GM12878 (cell line): ENCODE measurements at regions not wholly inside any gene's neighbourhood (a gene's known extent, or its start where the extent isn't known, plus 50 kb on each side); places are given as distances from the start of the nearest gene placed in this dataset.

Experiments used
- ATAC-seq: fragments of 200-7000 bp; cut with Tn5 transposase; 3 replicates; pipeline ENCODE4 v1.9.1; 2020; ENCODE audit warnings: mild to moderate bottlenecking, moderate library complexity
- BruUV-seq: library from RNA; stranded (reverse); fragments of 400-500 nt; replicated peaks from 2 replicates; lab custom pipeline; 2021; lab: Mats Ljungman, UMichigan
- CTCF ChIA-PET: fragments of 300-600 bp; sonication (Branson Sonifier 250); formaldehyde crosslinking; extraction: SDS; loops from one replicate; lab custom pipeline; 2021; ENCODE audit warnings: inconsistent platforms; lab: Yijun Ruan, JAX
- POLR2A ChIA-PET: fragments of 350-600 bp; formaldehyde crosslinking; extraction: SDS; loops from one replicate; lab custom pipeline; 2021; ENCODE audit warnings: inconsistent platforms; lab: Charles Lee
- RAD21 ChIA-PET: fragments of 300-600 bp; sonication (Branson Sonifier 250); formaldehyde crosslinking; loops from one replicate; lab custom pipeline; 2023; ENCODE audit warnings: antibody characterized with exemption; ENCODE audit not compliant: unreplicated experiment; lab: Charles Lee
- SMC1A ChIA-PET: fragments of 300-600 bp; sonication (Branson Sonifier 250); formaldehyde crosslinking; loops from one replicate; lab custom pipeline; 2023; ENCODE audit not compliant: unreplicated experiment, uncharacterized antibody; lab: Charles Lee
- DNase-seq: peaks from one replicate; pipeline ENCODE4 v3.0.0-alpha.2; 2011; ENCODE audit warnings: low read depth, low spot score
- FAIRE-seq: peaks from 3 replicates; lab custom pipeline; 2011; peaks lifted over from hg19 to GRCh38; lab: Jason Lieb, UNC
- H2AFZ ChIP-seq: 2 replicates; pipeline ENCODE4 v1.6.0; 2011; ENCODE audit warnings: low read depth, low read length, control low read depth; ENCODE audit not compliant: control insufficient read depth
- H3K27ac ChIP-seq: 2 replicates; pipeline ENCODE4 v1.5.1; 2011; ENCODE audit warnings: control low read depth; ENCODE audit not compliant: control insufficient read depth, insufficient read depth
- H3K27me3 ChIP-seq, 2 experiments: replicated peaks in 1 of 2; 2 replicates each; pipeline versions ENCODE4 v1.6.0 to v1.6.1; 2011; ENCODE audit warnings: low read length in 1 of 2; ENCODE audit not compliant: control insufficient read depth in 2 of 2, insufficient read depth in 2 of 2
- H3K36me3 ChIP-seq, 2 experiments: 2 replicates each; pipeline ENCODE4 v1.5.1; 2011; ENCODE audit warnings: low read length in 1 of 2; ENCODE audit not compliant: control insufficient read depth in 2 of 2, insufficient read depth in 2 of 2
- H3K4me1 ChIP-seq: 2 replicates; pipeline ENCODE4 v1.6.1; 2011; ENCODE audit warnings: mild to moderate bottlenecking, low read length, moderate library complexity, mixed read lengths; ENCODE audit not compliant: control insufficient read depth, insufficient read depth
- H3K4me2 ChIP-seq: 2 replicates; pipeline ENCODE4 v1.6.0; 2011; ENCODE audit warnings: control low read depth; ENCODE audit not compliant: control insufficient read depth, insufficient read depth
- H3K4me3 ChIP-seq: fragments of 200-600 bp; sonication (generic); 2 replicates; pipeline ENCODE4 v1.5.1; 2016
- H3K79me2 ChIP-seq: 2 replicates; pipeline ENCODE4 v1.6.0; 2011; ENCODE audit warnings: low read length; ENCODE audit not compliant: control insufficient read depth, insufficient read depth
- H3K9ac ChIP-seq: 2 replicates; pipeline ENCODE4 v1.8.0; 2011; ENCODE audit warnings: low read length, control low read depth, mixed read lengths; ENCODE audit not compliant: control insufficient read depth, insufficient read depth
- H3K9me3 ChIP-seq: replicated peaks from 3 replicates; pipeline ENCODE4 v1.5.1; 2011; ENCODE audit warnings: mild to moderate bottlenecking, low read length; ENCODE audit not compliant: control insufficient read depth, insufficient read depth
- H4K20me1 ChIP-seq: 2 replicates; pipeline ENCODE4 v1.6.0; 2011; ENCODE audit not compliant: control insufficient read depth, insufficient read depth
- ATF7 ChIP-seq: fragments of 450-650 bp; IDR thresholded peaks from 2 replicates; pipeline ENCODE4 v1.6.1; 2016; ENCODE audit warnings: low read depth, mild to moderate bottlenecking
- BHLHE40 ChIP-seq, 2 experiments: fragments of 450-650 bp in 1 of 2; IDR thresholded peaks; 2 replicates each; pipeline ENCODE4 v1.6.1; 2011 to 2017; ENCODE audit warnings: low read depth in 2 of 2, borderline replicate concordance in 1 of 2, improper control_type of control experiment in 1 of 2, low read length in 1 of 2, mild to moderate bottlenecking in 1 of 2
- CREB1 ChIP-seq: IDR thresholded peaks from 2 replicates; pipeline ENCODE4 v1.6.1; 2012; ENCODE audit warnings: low read depth, mild to moderate bottlenecking, inconsistent platforms
- FOXM1 ChIP-seq: IDR thresholded peaks from 2 replicates; pipeline ENCODE4 v1.6.1; 2012; ENCODE audit warnings: low read depth, mild to moderate bottlenecking, inconsistent platforms, low read length, moderate library complexity
- HCFC1 ChIP-seq: fragments of 150-350 bp; IDR thresholded peaks from 2 replicates; pipeline ENCODE4 v1.6.1; 2014; ENCODE audit warnings: low read length
- HDAC6 ChIP-seq: fragments of 200-600 bp; sonication (generic); IDR thresholded peaks from one replicate; pipeline ENCODE4 v1.8.0; 2017; ENCODE audit warnings: antibody characterized with exemption; ENCODE audit not compliant: unreplicated experiment
- HSF1 ChIP-seq: fragments of 150-350 bp; IDR thresholded peaks from 2 replicates; pipeline ENCODE4 v1.6.1; 2014; ENCODE audit warnings: mild to moderate bottlenecking, low read depth, low read length
- MEF2B ChIP-seq: fragments of 450-650 bp; IDR thresholded peaks from 2 replicates; pipeline ENCODE4 v1.6.1; 2018; ENCODE audit warnings: mild to moderate bottlenecking, moderate library complexity; ENCODE audit not compliant: partially characterized antibody, poor library complexity, severe bottlenecking
- MYB ChIP-seq: fragments of 150-350 bp; IDR thresholded peaks from 2 replicates; pipeline ENCODE4 v1.6.1; 2014; ENCODE audit warnings: mild to moderate bottlenecking, low read depth, low read length, borderline replicate concordance
- PAX5 ChIP-seq: IDR thresholded peaks from 2 replicates; pipeline ENCODE4 v1.6.1; 2011; ENCODE audit warnings: low read depth, low read length, borderline replicate concordance
- POU2F2 ChIP-seq: IDR thresholded peaks from 3 replicates; pipeline ENCODE4 v1.6.1; 2011; ENCODE audit warnings: low read depth, mild to moderate bottlenecking, low read length, borderline replicate concordance
- SUPT20H ChIP-seq: IDR thresholded peaks from 2 replicates; pipeline ENCODE4 v1.6.1; 2011; ENCODE audit warnings: low read depth, mild to moderate bottlenecking, low read length, moderate library complexity, borderline replicate concordance; ENCODE audit not compliant: control insufficient read depth
- ZBTB11 ChIP-seq: fragments of 450-650 bp; formaldehyde crosslinking; IDR thresholded peaks from 2 replicates; pipeline ENCODE4 v1.5.0; 2022; ENCODE audit warnings: mild to moderate bottlenecking, missing genetic modification characterization
- WGBS: methylation state at CpG from one replicate; pipeline ENCODE4 v1.1.6; 2016; ENCODE audit warnings: low lambda C conversion rate; ENCODE audit not compliant: insufficient replicate concordance, insufficient coverage; ENCODE audit errors: missing lambda C conversion rate; 5-methylcytosine and 5-hydroxymethylcytosine counted together
- in situ Hi-C: fragments of 300-500 bp; cut with MboI; formaldehyde crosslinking; loops from 9 replicates; pipeline ENCODE4 v1.14.3; 2018; ENCODE audit warnings: mixed read lengths
- intact Hi-C: fragments of 100-400 bp; cut with micrococcal nuclease; formaldehyde crosslinking; loops from one replicate; pipeline ENCODE4 v1.14.2; 2022; ENCODE audit not compliant: unreplicated experiment

GRCh38 chr1:182255494-182255893 lies 136.1 kb downstream of the GLUL start:
- intact Hi-C loops: no loop called here
- Histone ChIP-seq H3K9me3 (no peaks in the 10 kb centered on the region), H2AFZ (no peak overlapping the region), H3K79me2 (no peaks in the 10 kb centered on the region), H3K27me3 (no peaks in the 10 kb centered on the region), H3K4me3 (no peak overlapping the region), H3K9ac (no peak overlapping the region), H3K27ac (no peak overlapping the region), H4K20me1 (no peaks in the 10 kb centered on the region), H3K4me1 (no peaks in the 10 kb centered on the region), H3K36me3 (no peaks in the 10 kb centered on the region), H3K4me2 (no peak overlapping the region)
- in situ Hi-C loops: no loop called here
- ATAC-seq (no peak), DNase-seq (no peak), FAIRE-seq (no peak)
- BruUV-seq: no TSS peak
- ChIA-PET SMC1A (interaction anchor here (0.6 to 1.4 kb wide), 2 partner anchors 66 to 111 kb away, joined by 5 to 6 read pairs; no protein-coding TSS in a partner anchor), RAD21 (no interaction called here), CTCF (no interaction called here), POLR2A (no interaction called here)
- no peak for TF ChIP-seq POU2F2
- no peak for TF ChIP-seq ZBTB11 (CRISPR knock-in tag)
- TF ChIP-seq HCFC1: no peak
- WGBS: 80% methylated on average over 4 of the region's 4 CpGs

DNA sequence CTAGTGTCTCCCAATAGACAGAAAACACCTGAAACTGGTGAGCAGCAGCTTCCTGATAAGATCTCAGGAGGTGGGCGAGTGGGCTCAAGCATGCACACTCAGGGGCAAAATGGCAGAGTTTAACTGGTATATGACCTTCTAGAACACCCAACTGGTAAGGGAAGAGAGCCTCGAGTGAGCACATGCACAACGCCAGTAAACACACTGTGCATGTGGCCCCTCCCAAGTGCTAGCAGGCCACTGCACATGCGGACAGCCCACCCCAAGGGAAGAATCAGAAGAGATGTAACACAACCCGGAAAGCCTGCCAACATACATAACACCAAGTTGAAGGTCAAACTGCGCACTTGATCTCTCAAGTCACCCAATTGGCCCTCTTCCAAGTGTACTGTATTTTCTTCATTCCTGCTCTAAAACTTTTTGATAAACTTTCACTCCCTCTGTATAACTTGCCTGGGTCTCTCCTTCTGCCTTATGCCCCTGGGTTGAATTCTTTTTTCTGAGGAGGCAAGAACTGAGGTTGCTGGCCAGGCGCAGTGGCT lies 138.2 kb downstream of the GLUL start:
- Histone ChIP-seq H3K79me2 (no peaks in the 10 kb centered on the region), H3K4me2 (no peak overlapping the region), H3K27me3 (no peaks in the 10 kb centered on the region), H2AFZ (no peak overlapping the region), H3K4me3 (no peak overlapping the region), H3K27ac (no peak overlapping the region), H3K36me3 (no peaks in the 10 kb centered on the region), H3K9ac (no peak overlapping the region), H3K9me3 (no peaks in the 10 kb centered on the region), H4K20me1 (no peaks in the 10 kb centered on the region), H3K4me1 (no peaks in the 10 kb centered on the region; the same call in none of the 2 replicates)
- POLR2A ChIA-PET: no interaction called here
- intact Hi-C loops (no loop called here), in situ Hi-C loops (no loop called here)
- SMC1A ChIA-PET: no interaction called here
- no peak for DNase-seq
- FAIRE-seq: no peak
- ATAC-seq: no peak
- 63% methylated on average over 7 of the region's 7 CpGs for WGBS
- CTCF ChIA-PET: interaction anchor here (1.1 kb wide), 1 partner anchor 110 kb away, joined by 4 read pairs; no protein-coding TSS in a partner anchor
- RAD21 ChIA-PET: no interaction called here
- no TSS peak for BruUV-seq
- TF ChIP-seq HDAC6 (no peak), FOXM1 (no peak), ATF7 (no peak), BHLHE40 (IDR thresholded peaks at IDR 0.05; ENCODE audit: borderline replicate concordance in 1 of 2, low read depth in 2 of 2, low read length in 1 of 2) (no peak), HCFC1 (no peak), MYB (no peak), HSF1 (no peak), SUPT20H (no peak), PAX5 (no peak), CREB1 (no peak), MEF2B (no peak)
